Stimulated activated CD4-positive, alpha-beta T cell treated with anti-CD3 and anti-CD28 coated beads, Interleukin-2, amount 100 ng/mL, for 48 hours (primary cell): ENCODE measurements at regions not wholly inside any gene's neighbourhood (a gene's known extent, or its start where the extent isn't known, plus 50 kb on each side); places are given as distances from the start of the nearest gene placed in this dataset.
"Not testable (repeated sequence)": the region's sequence is repeated elsewhere in the genome, so short reads cannot be mapped to it uniquely, and the experiment has no call there.

Experiments used
- DNase-seq, 2 donors: peaks; one replicate each; pipeline ENCODE4 v3.0.0-alpha.2; 2020

GRCh38 chr1:143905214-143906179, 66.3 kb downstream of the FAM72C start:
- DNase-seq: peak; percentile 10 to 13

- DNase-seq: not testable (repeated sequence)
Measured at GRCh38 chr1:143904622-143904979, 67.2 kb downstream of the FAM72C start.

- not testable (repeated sequence) for DNase-seq
Measured at GRCh38 chr1:143903899-143904621, 67.7 kb downstream of the FAM72C start.

DNA sequence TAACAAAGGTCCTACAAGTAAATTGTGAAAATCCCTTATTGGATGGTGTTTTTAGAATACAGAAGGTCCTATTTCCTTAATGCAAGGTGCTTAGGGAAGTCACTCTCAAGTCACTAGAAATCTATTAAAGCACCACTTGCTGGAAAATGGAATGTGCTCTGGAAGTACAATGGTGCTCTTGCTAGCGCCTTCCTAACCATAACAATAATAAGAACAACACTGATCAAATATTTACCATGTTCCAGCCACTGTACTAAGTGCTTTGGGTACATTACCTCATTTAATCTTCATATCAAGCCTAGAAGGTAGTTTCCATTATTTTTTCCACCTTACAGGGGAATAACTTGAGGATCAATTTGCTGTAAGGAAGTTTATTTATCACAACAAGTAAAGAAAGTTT, 75.4 kb downstream of the FAM72C start:
- not testable (repeated sequence) for DNase-seq

DNA sequence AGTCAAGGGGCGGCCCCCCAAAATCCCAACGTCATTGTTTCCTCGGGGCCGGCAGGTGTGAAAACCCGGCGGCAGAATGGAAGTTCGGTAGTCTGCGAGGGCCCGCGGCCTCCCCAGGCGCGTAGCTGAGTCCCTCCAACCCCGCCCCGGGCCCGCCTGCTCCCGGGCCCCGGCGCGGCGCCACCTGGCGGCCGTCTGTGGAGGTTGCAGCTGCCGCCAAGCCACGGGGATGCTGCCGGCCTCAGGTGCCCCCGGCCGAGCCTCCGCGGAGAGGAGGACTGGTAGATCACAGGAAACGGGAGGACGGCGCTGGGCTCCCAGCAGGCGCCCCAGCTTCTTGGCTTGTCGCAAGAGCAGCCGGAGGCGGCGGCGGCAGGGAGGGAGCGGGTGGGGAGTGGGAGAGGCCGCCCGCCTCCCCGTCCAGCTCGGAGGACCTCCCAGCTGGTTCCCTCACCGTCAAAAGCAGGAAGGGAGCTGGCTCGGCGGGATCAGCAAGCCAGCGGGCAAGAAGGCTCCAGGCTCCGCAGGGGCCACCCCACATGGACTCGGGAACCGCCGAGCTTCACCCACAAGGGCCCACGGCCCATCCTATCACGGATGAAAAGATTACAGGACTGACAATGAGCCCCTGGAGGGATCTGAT, 86.7 kb downstream of the FAM72C start:
- DNase-seq: peak; percentile 60 to 75

- DNase-seq: peak; percentile 27 to 43
Measured at GRCh38 chr1:143884532-143884931, 87.3 kb downstream of the FAM72C start.

DNA sequence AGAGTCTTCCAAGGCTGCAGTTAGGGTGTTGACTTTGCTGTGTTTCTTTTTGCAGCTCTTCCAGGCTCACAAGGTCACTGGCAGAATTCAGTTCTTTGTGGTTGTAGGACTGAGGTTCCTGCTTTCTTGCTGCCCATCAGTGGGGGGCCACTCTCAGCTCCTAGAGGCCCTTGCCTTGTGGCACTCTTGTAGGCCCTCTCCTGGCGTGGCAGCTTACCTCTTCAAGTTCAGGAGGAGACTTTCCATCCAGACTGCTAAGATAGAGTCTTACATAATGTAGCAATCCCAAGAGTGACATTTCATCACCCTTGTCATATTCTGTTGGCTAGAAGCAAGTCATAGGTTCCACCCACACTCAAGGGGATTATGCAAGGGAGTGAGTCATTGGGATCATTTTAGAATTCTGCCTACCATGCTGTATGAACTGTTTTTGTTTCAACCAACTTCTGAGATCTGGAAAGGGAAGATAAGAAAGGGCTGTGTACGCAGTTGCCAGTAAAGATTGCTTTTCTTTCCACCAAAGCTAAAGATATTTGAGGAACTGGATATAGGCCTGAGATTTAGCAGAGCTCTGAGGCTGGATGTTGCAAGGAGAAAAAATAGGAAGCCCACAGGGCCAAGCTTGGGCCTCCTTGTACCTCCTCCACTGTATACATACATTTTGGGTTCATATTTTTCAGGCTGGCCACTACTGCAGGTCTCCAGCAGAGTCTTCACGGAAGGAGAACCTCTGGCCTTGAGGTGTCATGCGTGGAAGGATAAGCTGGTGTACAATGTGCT, 91.8 kb downstream of the FAM72C start:
- DNase-seq: not testable (repeated sequence)

DNA sequence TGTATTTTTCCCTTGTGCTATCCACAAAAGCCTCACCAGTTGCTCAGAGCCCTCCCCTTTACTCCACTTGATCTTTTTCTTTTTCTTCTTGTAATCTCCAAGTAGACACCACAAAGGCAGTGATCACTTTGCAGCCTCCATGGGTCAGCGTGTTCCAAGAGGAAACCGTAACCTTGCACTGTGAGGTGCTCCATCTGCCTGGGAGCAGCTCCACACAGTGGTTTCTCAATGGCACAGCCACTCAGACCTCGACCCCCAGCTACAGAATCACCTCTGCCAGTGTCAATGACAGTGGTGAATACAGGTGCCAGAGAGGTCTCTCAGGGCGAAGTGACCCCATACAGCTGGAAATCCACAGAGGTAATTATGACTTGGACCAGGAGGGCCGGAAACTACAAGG, 95.8 kb downstream of the FAM72C start:
- not testable (repeated sequence) for DNase-seq

DNA sequence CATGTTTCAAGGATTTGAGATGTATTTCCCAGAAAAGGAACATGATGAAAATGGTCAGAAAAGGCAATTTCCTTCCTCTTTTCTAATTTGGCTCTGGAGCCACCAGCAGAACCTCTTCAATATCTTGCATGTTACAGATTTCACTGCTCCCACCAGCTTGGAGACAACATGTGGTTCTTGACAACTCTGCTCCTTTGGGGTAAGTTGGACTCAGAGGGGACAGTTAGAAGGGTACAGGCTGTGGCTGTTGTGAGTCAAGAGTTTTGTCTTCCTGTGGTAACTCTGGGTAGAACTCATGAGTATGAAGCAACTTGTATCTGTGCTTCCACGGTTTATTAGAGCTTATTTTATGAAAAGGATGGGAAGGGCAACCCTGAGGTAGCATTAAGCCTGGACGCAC, 97.2 kb downstream of the FAM72C start:
- not testable (repeated sequence) for DNase-seq

DNA sequence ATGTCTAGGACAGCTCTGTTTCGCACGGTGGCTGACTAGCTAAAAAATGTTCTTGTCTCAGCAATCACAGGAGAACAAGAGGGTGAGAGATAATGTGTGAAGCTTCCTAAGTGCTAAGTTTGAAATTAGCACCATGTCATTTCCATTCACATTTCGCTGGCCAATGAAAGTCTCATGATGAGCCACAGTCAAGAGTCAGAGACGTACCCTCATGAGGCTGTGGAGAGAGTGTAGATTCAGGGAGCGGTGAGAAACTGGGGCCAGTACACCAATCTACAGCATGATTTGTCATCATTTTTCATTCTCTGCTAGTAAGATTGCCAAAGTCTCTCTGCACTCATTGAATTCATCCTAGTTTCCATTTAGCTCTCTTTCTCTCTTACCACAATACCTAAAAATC, 98.1 kb downstream of the FAM72C start:
- not testable (repeated sequence) for DNase-seq

- DNase-seq: not testable (repeated sequence)
Measured at GRCh38 chr1:143870388-143870787, 101.4 kb downstream of the FAM72C start.

DNA sequence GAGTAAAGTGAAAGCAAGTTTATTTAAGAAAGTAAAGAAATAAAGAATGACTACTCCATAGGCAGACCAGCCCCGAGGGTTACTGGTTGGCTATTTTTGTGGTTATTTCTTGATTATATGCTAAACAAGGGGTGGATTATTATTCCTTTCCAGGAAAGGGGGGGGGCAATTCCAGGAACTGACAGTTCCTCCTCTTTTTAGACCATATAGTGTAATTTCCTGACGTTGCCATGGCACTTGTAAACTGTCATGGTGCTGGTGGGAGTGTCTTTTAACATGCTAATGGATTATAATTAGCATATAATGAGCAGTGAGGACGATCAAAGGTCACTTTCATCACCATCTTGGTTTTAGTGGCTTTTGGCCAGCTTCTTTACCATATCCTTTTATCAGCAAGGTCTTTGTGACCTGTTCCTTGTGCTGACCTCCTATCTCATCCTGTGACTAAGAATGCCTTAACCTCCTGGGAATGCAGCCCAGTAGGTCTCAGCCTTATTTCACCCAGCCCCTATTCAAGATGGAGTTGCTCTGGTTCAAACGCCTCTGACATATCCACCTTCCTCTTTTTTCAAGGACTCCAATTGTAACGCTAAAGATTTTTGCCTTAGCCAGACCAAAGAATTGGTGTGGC, 104.1 kb downstream of the FAM72C start:
- DNase-seq: not testable (repeated sequence)

- not testable (repeated sequence) for DNase-seq
Measured at GRCh38 chr1:143863901-143864520, 107.8 kb downstream of the FAM72C start.

DNA sequence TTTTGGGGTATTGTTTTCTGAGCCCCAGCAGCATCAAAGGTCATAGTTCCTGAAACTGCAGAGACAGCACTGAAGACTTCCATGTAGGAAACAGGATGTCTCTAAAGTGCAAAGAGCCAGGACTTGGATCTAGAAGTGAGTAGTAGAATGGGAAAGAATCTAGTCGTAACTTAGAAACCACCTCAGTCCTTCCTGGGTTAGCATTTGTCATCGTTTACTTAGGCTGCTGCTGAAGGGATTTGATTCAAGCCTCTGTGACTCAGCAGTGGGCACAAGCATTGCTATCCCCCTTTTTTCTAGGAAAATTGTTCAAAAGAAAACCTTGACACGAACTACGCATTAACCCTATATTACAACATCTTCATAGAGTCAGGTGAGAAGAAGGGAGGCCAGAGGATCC, 109.1 kb downstream of the FAM72C start:
- not testable (repeated sequence) for DNase-seq

DNA sequence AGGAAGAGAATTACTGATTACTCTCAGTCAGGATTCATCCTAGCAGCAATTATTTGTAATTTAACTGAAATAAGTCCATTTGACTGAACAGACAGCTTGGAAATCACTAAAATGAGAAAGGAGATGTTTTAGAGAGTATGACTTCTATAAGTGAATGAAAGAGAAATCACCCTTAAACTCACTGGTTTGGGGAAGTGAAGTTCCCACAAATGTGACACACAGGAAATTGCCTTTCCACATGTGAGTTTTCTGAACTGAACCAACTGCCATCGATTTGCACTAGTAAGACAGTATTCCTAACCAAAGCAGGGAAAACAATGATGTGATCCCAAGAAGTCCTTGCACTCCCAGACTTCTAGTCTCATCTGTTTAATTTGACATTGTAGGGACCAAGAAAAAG, 110.5 kb downstream of the FAM72C start:
- not testable (repeated sequence) for DNase-seq

DNA sequence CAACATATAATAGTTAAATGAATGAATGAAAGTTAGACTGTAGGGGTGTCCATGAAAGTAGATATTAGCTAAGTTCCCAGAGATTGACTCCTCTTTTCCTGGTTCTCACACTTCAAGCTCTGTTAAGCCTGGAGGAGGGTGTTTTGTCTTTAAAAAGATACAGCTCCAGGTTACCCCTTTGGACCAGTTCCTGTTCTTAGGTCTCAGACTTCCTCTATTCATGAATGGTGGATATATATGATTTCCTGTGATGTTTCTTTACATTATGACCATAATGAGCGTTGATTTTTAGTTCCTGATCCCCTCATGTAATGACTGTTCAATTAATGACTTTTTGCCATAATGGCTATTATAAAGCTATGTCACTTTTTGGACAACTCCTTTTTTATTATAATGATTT, 115.9 kb downstream of the FAM72C start:
- not testable (repeated sequence) for DNase-seq

DNA sequence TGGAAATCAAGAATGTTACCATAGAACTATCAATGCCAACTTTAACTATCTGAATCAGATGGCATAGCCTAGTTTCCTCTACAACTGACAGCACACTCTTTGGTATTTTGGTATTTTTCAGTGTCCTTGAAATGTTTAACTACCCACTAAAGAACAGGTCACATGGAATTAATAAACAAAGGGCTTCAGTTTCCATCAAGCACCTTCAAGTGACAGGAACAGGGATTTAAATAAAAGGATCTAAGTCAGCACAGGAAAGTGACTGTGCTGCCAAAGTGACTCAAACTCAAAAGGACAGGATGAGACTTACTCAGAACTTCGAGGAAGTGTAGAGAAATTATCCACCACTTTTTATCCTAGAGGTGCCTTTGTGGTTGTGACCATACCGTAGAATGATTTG, 117.7 kb downstream of the FAM72C start:
- not testable (repeated sequence) for DNase-seq

- DNase-seq: not testable (repeated sequence)
Measured at GRCh38 chr1:143850637-143851036, 121.1 kb downstream of the FAM72C start.

GRCh38 chr1:143848859-143849258, 122.9 kb downstream of the FAM72C start:
- DNase-seq: not testable (repeated sequence)

DNA sequence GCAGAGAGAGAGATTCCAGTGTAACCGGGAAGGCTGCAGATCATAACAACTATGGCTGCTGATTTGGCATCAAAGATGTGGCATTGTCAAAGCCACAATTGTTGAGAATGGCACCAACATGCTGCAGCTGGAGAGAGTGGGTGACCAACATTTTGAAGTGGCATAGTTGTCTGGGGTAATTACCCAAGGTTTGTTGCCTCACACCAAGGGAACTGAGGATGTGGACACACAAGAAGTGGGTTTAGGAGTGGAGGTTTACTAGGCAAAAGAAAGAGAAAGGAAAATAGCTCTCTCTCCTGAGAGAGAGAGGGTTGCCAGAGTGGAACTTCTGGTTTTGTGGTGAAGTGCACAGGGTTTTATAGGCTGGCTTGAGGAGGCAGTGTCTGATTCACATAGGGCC, 126.6 kb downstream of the FAM72C start:
- DNase-seq: not testable (repeated sequence)

DNA sequence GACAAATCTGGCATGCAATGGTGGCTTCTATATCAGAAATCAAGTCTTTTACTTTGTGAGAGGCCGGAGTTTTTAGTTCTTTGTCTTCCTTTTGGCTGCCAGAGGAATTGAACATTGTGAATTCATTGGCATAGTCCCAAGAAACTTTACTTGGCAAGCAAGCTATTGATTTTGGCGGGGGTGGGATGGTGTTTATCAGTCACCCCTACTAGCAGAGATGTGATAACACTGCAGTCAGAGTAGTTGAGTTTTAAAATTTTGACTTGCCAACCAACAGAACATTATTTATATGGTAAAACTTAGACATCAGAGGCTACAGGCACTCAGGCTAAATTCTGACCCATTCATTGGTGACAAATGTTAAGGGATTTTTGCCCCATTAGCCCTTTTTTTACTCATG, 129.7 kb downstream of the FAM72C start:
- not testable (repeated sequence) for DNase-seq
